GM12865 (cell line): ENCODE measurements at regions not wholly inside any gene's neighbourhood (a gene's known extent, or its start where the extent isn't known, plus 50 kb on each side); places are given as distances from the start of the nearest gene placed in this dataset.

Experiments used
- DNase-seq: peaks from one replicate; pipeline ENCODE4 v3.0.0; 2010; ENCODE audit warnings: low read depth
- H3K4me3 ChIP-seq: 2 replicates; pipeline ENCODE4 v1.5.1; 2011; ENCODE audit warnings: mild to moderate bottlenecking, low read depth, low read length, control low read depth
- CTCF ChIP-seq: IDR thresholded peaks from 2 replicates; pipeline ENCODE4 v1.5.1; 2011; ENCODE audit warnings: low read length, control low read depth, low read depth, inconsistent platforms; ENCODE audit not compliant: insufficient read depth; ENCODE audit errors: missing control alignments

- TF ChIP-seq CTCF: no peak
- no peak overlapping the region for H3K4me3 ChIP-seq
- DNase-seq: no peak
Observed at GRCh38 chr15:24879492-24879891, 75.3 kb upstream of the SNRPN start.

- H3K4me3 ChIP-seq: no peak overlapping the region
- no peak for DNase-seq
- TF ChIP-seq CTCF: no peak
Observed at GRCh38 chr15:24880663-24881062, 74.1 kb upstream of the SNRPN start.

- no peak for DNase-seq
- H3K4me3 ChIP-seq: no peak overlapping the region
- TF ChIP-seq CTCF: no peak
Observed at GRCh38 chr15:24886538-24886937, 68.2 kb upstream of the SNRPN start.

- H3K4me3 ChIP-seq: no peak overlapping the region
- no peak for DNase-seq
- no peak for TF ChIP-seq CTCF
Observed at GRCh38 chr15:24898715-24899272, 56.0 kb upstream of the SNRPN start.

GRCh38 chr15:24899367-24899766 lies 55.4 kb upstream of the SNRPN start:
- DNase-seq: no peak
- no peak for TF ChIP-seq CTCF
- no peak overlapping the region for H3K4me3 ChIP-seq

GRCh38 chr15:24899795-24900194 lies 55.0 kb upstream of the SNRPN start:
- DNase-seq: no peak
- TF ChIP-seq CTCF: no peak
- H3K4me3 ChIP-seq: no peak overlapping the region

GRCh38 chr15:24901409-24901808 lies 53.4 kb upstream of the SNRPN start:
- no peak for TF ChIP-seq CTCF
- no peak overlapping the region for H3K4me3 ChIP-seq
- no peak for DNase-seq
